NAMALWA (cell line): ENCODE measurements at regions not wholly inside any gene's neighbourhood (a gene's known extent, or its start where the extent isn't known, plus 50 kb on each side); places are given as distances from the start of the nearest gene placed in this dataset.
A peak's percentile ranks its signal among the peaks of the same experiment; 100 is the strongest.
"Not testable (repeated sequence)": the region's sequence is repeated elsewhere in the genome, so short reads cannot be mapped to it uniquely, and the experiment has no call there.

ENCODE experiments used
- DNase-seq: peaks from one replicate; pipeline ENCODE4 v3.0.0-alpha.2; 2015; ENCODE audit warnings: low spot score

DNA sequence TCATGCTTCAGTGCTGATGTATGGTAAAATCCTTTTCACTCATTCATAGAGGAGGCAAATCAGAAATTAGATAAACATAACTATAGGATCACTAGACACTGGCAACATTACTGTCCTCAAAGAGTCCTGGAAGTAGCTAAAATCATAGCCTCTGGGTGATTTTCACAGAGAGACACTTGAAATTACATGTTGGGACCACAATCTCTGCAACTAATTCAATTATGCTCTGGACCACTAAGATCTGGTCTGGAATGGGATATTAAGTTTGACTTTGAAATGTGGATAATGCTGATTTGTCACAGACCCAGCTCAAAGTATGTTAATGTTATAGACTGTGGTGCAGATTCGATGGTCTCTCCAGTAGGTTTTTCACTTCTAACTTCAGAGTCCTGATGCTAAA lies 214.6 kb upstream of the CCNH start:
- no peak for DNase-seq

DNA sequence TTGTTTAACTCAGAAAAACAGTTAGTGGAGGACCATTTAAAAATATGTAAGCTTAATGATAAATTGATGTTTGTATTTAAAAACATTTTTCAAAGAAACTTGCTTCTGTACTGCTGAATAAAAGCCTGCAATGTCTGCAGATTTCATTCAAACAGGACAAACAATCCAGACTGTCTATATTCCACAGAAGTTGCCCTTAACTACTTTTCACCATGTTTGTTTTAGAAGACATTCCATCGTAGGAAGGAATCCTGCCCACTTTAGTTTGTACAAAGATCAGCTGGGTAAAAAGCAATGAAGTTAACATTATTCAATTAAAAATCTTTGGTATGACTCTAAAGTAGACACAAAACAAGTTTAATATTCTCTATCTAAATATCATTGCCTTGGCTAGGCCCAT lies 195.7 kb upstream of the CCNH start:
- no peak for DNase-seq

DNA sequence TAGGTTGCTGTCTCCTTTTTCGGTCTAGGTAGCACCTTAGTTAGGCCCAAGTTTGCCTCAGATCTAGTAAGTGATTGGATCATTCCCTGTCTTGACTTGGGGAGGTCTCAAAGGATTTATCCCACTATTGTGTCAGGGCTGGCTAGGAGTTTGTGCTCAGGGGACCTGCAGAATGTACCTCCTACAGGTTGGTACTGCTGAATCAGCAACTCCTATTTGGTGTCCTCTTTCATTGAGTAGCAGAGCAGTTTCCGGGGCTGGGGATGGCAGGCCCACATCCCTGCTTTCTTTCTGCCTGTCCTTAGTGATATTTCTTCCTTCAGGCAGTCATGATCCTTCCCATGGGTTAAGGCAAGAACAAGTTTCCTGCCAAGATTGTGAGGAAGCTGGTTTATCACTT lies 192.9 kb upstream of the CCNH start:
- DNase-seq: no peak

DNA sequence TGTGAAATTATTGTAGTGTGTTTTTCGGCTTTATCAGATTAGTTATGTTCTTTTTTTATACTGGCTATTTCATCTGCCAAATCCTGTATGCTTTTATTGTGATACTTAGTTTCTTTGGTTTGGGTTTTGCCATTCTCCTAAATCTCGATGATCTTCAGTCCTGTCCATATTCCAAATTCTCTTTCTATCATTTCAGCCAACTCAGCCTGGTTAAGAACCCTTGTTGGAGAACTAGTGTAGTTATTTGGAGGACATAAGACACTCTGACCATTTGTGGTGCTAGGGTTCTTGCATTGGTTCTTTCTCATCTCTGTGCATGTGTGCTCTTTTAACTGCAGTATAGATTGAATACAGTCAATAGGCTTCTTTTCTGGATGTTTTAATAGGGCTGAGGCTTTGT lies 187.0 kb upstream of the CCNH start:
- no peak for DNase-seq

DNA sequence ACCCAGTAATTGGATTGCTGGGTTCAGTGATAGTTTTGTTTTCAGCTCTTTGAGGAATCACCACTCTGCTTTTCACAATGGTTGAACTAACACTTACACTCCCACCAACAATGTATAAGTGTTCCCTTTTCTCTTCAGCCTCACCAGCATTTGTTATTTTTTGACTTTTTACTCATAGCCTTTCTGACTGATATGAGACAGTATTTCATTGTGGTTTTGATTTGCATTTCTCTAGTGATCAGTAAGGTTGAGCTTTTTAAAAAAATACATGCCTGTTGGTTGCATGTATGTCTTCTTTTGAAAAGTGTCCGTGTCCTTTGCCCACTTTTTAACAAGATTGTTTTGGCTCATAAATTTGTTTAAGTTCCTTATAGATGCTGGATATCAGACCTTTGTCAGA lies 185.7 kb upstream of the CCNH start:
- no peak for DNase-seq

DNA sequence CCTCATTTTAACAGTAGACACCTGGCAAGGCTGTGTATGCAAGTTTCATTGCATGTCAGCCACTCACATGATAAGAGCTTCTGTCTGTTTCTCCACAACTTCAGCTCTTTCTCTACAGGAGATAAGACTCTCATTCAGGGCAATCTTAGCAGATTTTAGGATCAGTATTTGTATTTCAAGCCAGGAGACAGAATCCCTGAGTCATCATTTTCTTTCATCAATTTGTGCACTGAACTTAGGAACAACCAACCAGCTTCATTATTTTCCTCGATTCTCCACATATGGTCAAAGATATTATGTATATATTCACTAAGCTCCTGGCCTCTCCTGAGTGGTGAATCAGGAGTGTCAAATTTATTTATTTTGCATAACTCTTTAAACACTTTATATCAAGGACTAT lies 181.8 kb upstream of the CCNH start:
- no peak for DNase-seq

DNA sequence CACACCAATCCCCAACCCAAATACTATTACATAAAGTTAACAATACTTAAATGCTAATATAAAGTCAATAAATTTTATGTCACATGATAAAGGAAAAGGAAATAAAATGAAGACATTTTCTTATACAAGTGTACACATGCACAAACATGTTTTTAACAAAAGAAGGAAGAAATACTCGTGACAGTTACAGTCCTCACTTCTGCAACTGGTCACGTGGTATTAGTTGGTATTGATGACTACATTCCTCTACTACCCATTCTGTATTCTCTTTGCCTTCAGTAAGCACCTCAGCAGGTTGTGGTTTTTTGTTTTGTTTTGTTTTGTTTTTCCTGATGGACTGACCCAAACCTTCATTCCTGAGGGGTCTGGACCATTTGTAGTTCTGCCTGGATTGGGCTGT lies 176.9 kb upstream of the CCNH start:
- no peak for DNase-seq

DNA sequence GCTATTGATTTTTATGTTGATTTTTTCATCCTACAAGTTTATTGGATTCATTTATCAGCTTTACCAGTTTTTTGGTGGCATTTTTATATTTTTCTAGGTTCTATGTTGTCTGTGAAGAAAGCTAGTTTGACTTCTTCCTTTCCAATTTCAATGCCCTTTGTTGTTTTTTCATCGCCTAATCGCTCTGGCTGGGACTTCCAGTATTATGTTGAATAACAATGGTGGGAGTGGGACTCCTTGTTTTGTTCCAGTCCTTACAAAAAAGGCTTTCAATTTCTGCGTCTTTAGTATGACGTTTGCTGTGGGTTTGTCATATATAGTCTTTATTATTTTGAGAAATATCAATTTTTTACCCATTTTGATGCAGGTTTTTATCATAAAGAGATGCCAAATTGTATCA lies 175.6 kb upstream of the CCNH start:
- no peak for DNase-seq

DNA sequence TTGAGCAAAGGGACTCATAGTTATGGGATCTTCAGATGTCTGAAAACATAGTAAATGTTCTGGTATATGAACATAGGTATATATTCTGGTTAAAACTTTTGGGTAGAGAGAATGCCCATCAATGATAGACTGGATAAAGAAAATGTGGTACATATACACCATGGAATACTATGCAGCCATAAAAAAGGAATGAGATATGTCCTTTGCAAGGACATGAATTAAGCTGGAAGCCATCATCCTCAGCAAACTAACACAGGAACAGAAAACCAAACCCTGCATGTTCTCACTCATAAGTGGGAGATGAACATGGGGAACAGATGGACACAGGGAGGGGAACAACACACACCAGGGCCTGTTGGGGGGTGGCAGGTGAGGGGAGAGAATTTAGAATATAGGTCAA lies 171.0 kb upstream of the CCNH start:
- DNase-seq: not testable (repeated sequence)

DNA sequence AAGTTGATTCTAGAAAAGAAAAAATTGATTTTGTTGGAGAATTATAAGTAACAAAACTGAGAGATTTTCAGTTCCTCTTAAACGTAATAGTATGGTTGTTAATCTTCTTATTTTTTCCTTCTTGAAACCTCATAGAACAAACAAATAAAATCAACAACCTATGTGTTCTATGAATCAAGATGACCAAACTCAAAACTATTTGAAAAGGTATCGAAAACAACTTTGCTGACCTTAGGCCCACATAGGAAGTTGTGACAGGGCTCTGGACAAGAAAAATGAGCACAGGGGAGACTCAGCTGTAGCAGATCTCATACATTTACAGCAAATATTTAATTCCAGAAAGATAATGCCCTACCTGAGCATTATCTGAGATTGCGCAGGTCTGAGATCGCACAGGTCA lies 169.4 kb upstream of the CCNH start:
- DNase-seq: no peak

DNA sequence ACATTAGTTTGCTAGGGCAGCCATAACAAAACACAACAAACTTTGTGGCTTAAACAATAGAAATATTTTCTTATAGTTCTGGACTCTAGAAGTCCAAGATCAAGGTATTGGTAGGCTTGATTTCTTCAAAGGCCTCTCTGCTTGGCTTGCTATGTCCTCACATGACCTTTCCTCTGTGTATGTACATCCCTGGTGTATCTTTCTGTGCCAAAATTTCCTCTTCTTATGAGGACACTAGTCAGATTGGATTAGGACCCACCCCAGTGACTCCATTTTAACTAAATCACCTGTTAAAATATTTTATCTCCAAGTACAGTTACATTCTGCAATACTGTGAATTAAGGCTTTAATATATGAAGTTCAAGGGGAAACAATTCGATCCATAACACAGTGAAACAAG lies 168.9 kb upstream of the CCNH start:
- DNase-seq: no peak

DNA sequence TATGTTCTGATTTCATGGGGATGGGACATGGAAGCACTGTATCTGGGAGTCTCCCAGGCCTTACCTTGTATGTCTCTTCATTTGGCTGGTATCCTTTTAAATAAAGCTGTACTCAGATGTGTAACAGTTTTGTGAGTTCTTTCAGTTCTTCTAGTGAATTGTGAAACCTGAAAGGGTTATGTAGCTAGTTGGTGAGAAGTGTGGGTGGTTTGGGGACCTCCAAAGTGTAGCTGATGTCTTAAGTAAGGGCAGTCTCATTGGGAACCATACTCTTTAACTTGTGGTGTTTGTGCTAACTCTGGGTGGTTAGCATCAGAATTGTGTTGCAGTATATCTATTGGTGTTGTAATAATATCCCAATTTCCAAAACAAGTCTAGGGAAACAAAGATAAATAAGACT lies 166.9 kb upstream of the CCNH start:
- no peak for DNase-seq

DNA sequence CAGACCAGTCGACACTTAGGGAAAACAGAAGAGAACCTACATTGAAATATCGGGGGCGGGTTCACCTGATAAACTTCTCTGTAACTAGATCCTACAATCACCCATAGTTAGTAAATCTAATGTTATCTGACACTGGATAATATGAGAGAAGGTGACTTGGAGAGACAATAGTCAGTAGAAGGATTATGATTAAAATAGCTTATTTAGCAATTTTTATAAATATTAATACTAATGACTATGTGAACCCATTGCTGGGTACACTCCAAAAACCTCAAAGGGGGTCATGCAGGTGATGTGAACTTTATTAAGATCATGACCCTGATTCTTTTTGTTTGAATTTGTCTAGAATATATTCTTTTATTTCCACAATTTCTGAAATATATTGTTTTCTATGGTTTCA lies 164.1 kb upstream of the CCNH start:
- DNase-seq: no peak

DNA sequence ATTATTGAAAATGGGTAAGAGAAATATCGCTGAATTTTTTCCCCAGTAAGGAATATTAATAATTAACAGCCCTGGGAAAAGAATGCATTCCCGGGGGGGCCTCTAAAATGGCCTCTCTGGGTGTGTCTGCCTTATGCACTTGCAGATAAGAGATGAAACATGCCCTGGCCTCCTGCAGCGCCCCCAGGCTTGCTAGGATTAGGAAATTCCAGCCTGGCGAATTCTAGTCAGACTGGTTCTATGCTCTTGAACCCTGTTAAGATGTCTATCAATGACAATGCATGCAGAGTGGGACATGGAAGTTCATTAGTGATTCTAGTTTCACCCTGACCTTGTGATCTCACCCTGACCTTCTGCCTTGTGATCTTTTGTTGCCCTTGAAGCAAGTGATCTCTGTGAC lies 163.6 kb upstream of the CCNH start:
- DNase-seq: not testable (repeated sequence)

DNA sequence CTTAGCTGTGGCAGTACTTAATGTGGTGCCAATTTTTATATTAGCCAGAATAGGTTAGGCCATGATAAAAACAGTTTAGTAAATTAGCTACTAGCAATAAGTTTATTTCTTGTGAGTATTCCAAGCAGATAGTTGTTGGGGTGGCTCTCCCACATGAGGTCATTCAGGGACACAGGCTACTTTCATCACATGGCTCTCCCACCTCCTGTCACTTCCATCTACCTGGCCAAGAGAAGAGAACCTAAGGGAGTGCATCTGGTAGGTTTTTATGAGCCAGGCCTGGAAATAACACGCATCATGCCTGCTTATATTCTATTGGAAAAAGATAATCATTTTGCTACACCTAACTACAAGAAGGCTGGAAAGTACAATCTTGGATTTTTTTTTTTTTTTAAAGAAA lies 161.4 kb upstream of the CCNH start:
- DNase-seq: no peak

DNA sequence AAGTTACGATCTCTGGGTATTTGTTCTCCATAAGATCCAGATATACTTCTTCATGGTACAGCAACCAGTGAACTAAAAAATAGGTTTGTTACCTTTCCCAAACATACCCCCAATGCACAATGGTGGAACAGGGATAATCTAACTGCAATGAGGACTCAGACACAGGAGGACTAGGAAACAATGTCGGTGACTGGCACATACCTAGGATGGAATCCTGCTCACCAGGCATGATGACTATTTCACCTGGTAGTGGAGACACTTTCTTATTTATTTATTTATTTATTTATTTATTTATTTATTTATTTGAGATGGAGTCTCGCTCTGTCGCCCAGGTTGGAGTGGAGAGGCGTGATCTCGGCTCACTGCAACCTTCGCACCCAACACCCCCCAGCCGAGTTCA lies 159.9 kb upstream of the CCNH start:
- DNase-seq: no peak

DNA sequence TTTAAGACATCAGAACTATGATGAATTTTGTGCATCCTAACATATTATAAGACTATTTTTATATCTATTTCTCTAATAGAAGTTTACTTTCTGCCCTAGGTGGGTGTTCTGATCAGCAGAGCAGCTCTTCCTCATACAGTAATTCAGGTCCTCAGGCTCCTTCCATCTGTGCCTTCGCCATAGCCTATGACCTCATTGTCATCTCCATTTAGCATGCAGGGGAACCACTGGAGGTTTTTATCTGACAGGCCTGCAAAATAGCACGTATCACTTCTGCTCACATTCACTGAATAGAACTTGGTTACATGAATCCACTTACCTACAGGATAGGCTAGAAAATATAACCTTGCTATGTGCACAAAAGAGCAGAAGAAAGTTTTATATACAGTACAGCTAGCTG lies 159.4 kb upstream of the CCNH start:
- no peak for DNase-seq

DNA sequence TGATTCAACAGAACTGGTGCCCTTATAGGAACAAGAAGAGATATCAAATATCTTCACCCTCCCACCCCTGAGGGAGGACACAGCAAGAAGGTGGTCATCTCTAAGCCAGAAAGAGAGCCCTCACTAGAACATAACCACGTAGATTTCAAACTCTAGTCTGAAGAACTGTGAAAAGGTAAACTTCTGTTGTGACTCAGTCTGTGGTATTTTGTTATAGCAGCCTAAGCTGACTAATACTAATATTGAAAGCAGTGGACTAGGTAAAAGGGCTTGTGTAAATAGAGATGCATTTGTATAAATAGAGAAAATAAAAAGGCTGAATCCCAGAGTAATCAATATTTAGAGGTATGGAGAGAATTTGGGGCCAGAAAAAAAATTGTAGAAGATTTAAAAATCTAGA lies 157.6 kb upstream of the CCNH start:
- DNase-seq: no peak

DNA sequence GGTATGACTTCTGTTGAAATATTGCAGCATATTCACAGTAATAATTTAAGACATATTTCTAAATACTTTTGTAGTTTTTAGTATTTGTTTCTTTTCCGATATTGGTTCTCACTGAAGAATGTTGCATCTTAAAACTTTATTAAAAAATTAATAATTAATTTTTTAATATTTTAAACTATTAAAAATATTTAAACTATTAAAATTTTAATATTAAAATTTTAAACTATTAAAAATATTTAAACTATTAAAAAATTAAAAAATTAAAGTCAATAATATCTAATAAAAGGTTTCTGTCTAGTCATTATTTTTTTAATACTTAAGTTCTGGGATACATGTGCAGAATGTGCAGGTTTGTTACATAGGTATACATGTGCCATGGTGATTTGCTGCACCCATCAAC lies 149.3 kb upstream of the CCNH start:
- no peak for DNase-seq

DNA sequence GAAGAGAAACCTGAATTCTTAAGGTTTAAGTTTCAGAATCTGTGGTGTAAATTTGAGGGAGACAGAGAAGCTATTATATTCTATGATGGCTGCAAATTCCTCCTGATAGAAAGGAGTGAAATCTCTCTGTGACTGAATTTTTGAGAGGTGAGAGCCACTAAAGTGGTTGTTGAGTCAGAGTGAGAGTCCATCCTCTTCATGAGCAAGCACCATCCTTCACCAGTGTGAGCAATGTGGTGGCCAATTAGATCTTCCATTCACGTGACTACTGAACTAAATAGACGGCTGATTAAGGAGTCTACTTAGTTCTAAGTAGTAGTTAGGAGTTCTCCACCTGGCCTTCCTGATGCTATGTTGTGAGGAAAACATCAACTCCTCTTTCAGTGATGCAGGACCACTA lies 147.8 kb upstream of the CCNH start:
- DNase-seq: no peak

DNA sequence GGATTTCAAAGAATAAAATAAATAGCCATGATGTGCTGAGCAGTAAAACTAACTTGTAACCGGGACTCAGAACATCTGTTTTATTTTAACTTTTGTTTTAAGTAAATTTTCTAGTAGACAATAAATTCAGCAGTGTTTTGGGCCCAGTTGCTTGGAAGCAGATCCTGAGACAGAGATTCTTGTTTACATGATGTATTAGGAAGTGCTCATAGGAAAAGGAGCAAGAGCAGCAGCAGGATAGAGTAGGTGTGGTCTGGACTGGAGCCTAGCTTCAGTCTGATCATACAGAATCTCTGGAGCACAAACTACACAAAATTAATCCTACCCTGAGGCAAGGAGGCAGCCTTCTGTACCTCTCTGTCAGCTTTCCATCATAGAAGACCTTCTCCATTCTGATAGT lies 139.2 kb upstream of the CCNH start:
- DNase-seq: no peak

DNA sequence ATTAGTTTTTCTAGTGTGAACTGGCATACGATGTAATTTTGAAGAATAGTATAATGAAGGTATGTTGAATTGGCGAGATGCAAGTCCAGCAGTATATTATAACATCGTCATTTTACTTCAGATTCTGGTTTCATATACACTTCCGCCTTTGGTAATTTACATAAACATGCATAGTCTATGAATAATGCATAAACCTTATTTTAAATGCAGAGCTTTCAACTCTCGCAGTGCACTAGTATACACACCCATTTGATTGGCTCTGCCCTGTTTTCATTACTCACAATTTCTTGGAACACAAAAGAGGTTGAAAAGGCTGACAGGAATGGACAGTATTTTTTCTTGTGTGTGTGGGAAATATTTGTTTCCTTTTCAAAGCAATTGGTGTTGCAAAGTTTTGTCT lies 128.9 kb upstream of the CCNH start:
- peak; percentile 77 for DNase-seq

DNA sequence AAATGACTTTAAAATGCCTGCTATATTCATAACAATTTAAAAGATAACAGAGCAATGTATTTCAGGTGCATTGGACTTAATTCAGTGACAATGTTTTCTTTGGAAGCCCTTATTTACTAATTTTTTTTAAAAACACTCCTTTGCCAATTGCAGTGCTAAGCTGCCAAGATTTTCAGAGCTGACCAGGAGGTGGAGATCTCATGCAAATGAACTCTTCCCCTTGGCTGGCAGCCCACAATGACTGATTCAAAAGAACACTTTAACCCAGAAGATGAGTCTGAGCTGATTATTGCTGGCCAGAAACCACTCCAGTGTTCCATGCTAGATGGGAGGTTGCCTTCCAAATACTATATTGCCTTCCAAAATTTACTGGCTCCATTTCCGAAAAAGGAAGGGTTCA lies 128.3 kb upstream of the CCNH start:
- peak; percentile 80 for DNase-seq

DNA sequence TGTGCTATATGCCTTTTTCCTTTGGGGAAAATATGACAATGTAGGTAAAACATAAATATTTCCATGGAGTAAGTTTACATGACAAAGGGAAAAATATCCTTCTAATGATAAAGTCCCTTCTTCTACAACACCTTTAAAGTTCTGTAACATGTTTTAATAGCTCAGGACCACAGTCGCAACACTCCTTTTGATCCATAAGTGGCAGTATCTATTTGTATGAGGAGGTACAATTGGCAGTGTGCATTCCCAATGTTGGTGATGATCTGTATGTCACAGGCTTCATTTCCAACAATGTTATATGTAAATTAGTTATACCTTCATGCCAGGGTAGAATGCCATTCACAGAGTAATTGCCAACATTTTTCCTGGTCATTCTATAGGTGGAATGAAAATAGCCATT lies 127.1 kb upstream of the CCNH start:
- DNase-seq: peak; percentile 19

DNA sequence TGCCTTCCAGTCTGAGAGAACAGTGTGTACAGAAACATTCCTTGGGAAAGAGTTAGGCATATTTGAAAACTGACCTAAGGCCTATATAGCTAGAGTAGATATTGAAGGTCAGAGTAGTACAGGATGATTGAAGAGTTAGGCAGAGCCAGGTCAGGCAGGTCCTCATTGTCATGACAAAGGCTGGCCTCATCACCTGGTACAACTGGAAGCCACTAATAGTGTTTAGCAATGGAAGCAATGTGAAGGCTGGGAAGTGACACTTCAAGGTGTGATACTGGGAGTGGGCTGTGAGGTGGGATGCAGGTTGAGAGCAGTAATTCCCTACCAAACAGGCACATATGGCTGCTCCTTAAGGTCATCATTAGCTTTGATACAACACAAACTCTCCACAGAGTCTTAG lies 123.6 kb upstream of the CCNH start:
- no peak for DNase-seq

DNA sequence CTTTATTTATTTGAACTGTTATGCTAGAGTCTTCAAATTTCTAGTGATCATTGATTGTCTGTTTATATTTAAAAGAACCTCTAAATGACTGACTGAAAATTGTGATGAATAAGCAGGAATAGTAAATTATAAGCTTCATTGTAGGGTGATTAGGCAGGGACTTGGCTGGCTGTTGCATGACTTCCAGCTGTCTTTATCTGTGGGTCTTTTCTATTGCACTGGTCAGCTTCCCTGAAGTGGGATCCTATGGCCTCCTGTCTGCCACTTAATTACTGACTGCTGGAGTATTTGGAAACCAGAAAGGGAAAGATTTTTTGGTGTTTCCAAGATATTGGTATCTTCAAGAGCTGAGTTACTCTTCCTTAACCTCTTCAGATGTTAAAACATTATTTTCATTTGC lies 123.0 kb upstream of the CCNH start:
- no peak for DNase-seq
